ENCODE measurements at regions not wholly inside any gene's neighbourhood (a gene's known extent, or its start where the extent isn't known, plus 50 kb on each side); places are given as distances from the start of the nearest gene placed in this dataset.

DNA sequence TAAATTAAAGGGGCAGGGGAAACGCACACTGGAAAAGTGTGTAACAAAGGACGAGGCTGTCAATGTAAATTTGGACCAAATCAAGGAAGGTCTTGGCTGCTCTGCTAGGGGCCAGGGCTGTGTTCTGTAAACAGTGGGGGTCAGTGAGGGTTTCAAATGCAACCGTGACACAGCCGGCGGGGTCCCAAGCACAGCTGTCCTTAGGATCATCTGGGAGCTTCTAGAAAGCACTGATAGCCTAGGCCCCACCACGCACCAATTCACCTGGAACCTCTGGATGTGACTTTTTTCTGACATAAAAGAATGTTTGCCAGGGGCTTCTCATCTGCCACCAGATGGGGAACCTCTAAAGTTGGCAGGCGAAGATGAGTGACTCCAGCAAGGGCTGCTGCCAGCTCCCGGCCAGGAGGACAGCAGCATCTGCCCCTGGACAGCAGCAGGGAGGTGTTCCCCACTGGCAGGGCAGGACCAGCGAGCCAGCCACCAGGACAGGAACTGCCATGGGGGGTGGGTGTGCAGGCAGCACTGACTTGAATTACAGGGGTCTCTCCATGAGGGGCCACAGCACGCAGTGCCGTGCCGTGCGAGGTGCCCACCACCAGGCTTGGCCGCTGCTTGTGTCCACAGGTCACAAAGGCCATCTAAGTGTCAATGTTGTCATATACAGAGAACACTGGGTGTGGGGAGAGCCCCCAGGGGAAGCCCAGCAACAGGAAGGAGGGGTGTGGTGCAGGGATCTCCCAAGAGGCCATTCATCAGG, 87.5 kb downstream of the SOX1 start:
- no peak for ATAC-seq (replicated peaks in 1 of 4)
- Histone ChIP-seq H3K4me1 (ENCODE audit: control insufficient read depth in 1 of 2, extremely low read depth in 1 of 2, insufficient read depth in 2 of 2, low read length in 2 of 2) (no peaks in the 10 kb centered on the region), H3K9me3 (no peaks in the 10 kb centered on the region), H3K27ac (ENCODE audit: low read length) (no peak overlapping the region), H3K27me3 (replicated peaks in 1 of 2; ENCODE audit: control insufficient read depth in 2 of 2, extremely low read depth in 1 of 2, insufficient read depth in 2 of 2, low read length in 1 of 2) (peaks cover 0 to 4% of the 10 kb centered on the region in 2 experiments), H3K36me3 (ENCODE audit: control insufficient read depth in 2 of 2, extremely low read depth in 1 of 2, insufficient read depth in 1 of 2, low read length in 1 of 2) (no peaks in the 10 kb centered on the region), H3K4me3 (ENCODE audit: control insufficient read depth in 1 of 2, extremely low read depth in 1 of 2, low read length in 1 of 2) (no peak overlapping the region)
- ChIA-PET CTCF (no interaction called here), POLR2A (no interaction called here)
- DNase-seq: no peak
- peaks cover 10 to 11% of the 10 kb centered on the region in 2 donors for H3K27me3 Mint-ChIP-seq
- peaks cover 0 to 5% (median 5%) of the 10 kb centered on the region in 3 donors for H3K9me3 Mint-ChIP-seq
- WGBS (ENCODE audit: insufficient coverage): 85% methylated on average over 13 of the region's 14 CpGs
- no peak overlapping the region for H3K4me3 Mint-ChIP-seq
- no peak overlapping the region for H3K27ac Mint-ChIP-seq
- H3K36me3 Mint-ChIP-seq: no peaks in the 10 kb centered on the region
- H3K4me1 Mint-ChIP-seq: no peaks in the 10 kb centered on the region

DNA sequence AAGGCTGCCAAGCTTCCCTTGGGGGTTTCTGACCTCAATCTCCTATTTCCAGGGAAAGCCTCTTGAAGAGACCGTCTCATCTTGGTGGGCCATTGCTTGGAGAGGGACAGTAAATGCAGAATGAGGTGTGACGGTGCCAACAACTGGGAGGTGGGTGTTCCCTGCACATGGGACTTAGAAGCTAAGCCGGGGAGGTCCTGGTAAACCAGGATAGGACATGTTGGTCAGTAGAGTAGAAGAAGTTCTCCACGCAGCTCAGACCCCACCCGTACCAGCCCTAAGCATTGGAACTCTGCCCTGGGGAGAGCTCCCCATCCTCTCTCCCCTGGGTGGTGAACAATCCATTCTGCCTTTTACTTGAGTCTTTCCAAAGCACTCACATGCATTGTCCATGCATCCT, 92.0 kb downstream of the SOX1 start:
- Histone ChIP-seq H3K9me3 (no peaks in the 10 kb centered on the region), H3K27ac (ENCODE audit: low read length) (no peak overlapping the region), H3K27me3 (replicated peaks in 1 of 2; ENCODE audit: control insufficient read depth in 2 of 2, extremely low read depth in 1 of 2, insufficient read depth in 2 of 2, low read length in 1 of 2) (peaks cover 0 to 11% of the 10 kb centered on the region in 2 experiments), H3K4me1 (ENCODE audit: control insufficient read depth in 1 of 2, extremely low read depth in 1 of 2, insufficient read depth in 2 of 2, low read length in 2 of 2) (no peaks in the 10 kb centered on the region), H3K36me3 (ENCODE audit: control insufficient read depth in 2 of 2, extremely low read depth in 1 of 2, insufficient read depth in 1 of 2, low read length in 1 of 2) (no peaks in the 10 kb centered on the region), H3K4me3 (ENCODE audit: control insufficient read depth in 1 of 2, extremely low read depth in 1 of 2, low read length in 1 of 2) (no peak overlapping the region)
- ChIA-PET CTCF (no interaction called here), POLR2A (no interaction called here)
- Mint-ChIP-seq H3K4me1 (peaks cover 0 to 3% (median 0%) of the 10 kb centered on the region in 3 donors), H3K9me3 (peaks cover 0 to 5% (median 5%) of the 10 kb centered on the region in 3 donors), H3K27ac (no peak overlapping the region), H3K4me3 (no peak overlapping the region), H3K36me3 (no peaks in the 10 kb centered on the region), H3K27me3 (peaks cover 16 to 18% of the 10 kb centered on the region in 2 donors)
- 80% methylated on average over 1 of the region's 5 CpGs for WGBS (ENCODE audit: insufficient coverage)
- DNase-seq: no peak
- no peak for ATAC-seq (replicated peaks in 1 of 4)

DNA sequence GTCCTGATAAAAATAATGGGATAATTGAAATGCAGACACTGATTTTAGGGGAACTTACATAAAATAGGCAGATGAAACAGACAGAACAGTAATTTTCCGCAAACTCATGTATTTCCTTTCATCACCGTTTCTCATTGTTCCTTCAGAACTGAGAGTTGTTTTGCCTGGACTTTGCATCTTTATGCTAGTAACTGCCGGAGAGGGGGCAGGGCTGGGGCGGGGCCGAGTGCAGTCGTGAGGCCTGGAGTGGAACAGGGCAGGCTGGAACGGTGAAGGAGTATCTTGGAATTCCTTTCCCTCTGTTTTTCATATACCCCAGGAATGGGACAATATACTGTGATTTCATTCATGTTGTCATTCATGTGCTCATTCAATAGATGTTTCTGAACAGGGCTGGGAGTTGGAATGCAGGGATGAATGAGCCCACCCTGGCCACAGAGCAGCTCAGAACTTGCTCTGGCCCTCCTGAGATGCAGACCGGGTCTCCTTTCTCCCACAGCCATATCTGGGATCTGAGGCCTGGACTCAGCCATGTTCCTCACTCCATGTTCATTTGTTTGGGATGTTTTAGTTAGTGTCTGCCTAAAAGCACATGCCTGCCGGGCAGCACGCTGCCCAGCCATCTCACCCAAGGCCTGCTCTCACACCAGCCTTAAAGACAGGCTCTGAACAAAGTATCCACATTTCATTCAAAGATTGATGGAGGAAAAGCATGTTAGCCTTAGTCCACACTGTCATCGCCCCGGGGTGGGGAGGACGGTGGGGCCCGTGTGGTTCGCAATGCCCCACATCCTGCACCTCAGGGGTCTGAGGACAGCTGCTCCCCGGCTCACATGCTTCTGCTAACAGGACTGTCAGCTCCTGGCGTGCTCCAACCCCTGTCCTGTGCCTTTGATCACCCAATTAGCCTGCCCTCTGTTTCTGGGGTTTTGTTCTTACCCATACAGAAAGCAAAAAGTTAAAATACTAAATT, 92.9 kb downstream of the SOX1 start:
- ChIA-PET CTCF (no interaction called here), POLR2A (no interaction called here)
- Mint-ChIP-seq H3K27ac (no peak overlapping the region), H3K4me3 (no peak overlapping the region), H3K4me1 (peaks cover 0 to 3% (median 0%) of the 10 kb centered on the region in 3 donors), H3K9me3 (peaks cover 0 to 5% (median 5%) of the 10 kb centered on the region in 3 donors), H3K27me3 (peaks cover 14 to 18% of the 10 kb centered on the region in 2 donors), H3K36me3 (no peaks in the 10 kb centered on the region)
- H3K27me3 ChIP-seq (replicated peaks in 1 of 2; ENCODE audit: control insufficient read depth in 2 of 2, extremely low read depth in 1 of 2, insufficient read depth in 2 of 2, low read length in 1 of 2): peaks cover 0 to 9% of the 10 kb centered on the region in 2 experiments
- H3K4me3 ChIP-seq (ENCODE audit: control insufficient read depth in 1 of 2, extremely low read depth in 1 of 2, low read length in 1 of 2): no peak overlapping the region
- DNase-seq (no peak), ATAC-seq (replicated peaks in 1 of 4) (no peak)
- no peak overlapping the region for H3K27ac ChIP-seq (ENCODE audit: low read length)
- no peaks in the 10 kb centered on the region for H3K9me3 ChIP-seq
- WGBS (ENCODE audit: insufficient coverage): 73% methylated on average over 9 of the region's 17 CpGs
- no peaks in the 10 kb centered on the region for H3K36me3 ChIP-seq (ENCODE audit: control insufficient read depth in 2 of 2, extremely low read depth in 1 of 2, insufficient read depth in 1 of 2, low read length in 1 of 2)
- H3K4me1 ChIP-seq (ENCODE audit: control insufficient read depth in 1 of 2, extremely low read depth in 1 of 2, insufficient read depth in 2 of 2, low read length in 2 of 2): no peaks in the 10 kb centered on the region

DNA sequence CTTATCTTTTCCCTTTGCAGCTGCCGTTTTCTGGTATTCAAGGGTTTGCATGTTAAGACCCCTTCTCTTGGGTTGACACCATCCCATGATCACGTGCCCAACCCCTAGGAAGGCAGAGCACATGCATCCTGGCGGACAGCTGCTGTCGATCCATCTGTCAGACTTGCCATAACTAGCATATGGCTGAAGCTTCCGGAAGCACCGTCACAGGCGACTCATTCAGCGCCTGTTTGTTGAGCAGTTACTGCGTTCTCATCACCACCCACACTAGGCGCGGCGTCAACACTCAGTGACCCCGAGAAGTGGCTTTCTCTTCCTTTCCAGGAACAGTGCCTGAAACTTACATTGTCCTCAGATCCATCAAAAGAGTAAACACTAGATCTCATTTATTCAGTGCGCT, 93.6 kb downstream of the SOX1 start:
- H3K27me3 Mint-ChIP-seq: peaks cover 14 to 22% of the 10 kb centered on the region in 2 donors
- no peak overlapping the region for H3K27ac Mint-ChIP-seq
- peaks cover 0 to 3% (median 0%) of the 10 kb centered on the region in 3 donors for H3K4me1 Mint-ChIP-seq
- no peaks in the 10 kb centered on the region for H3K36me3 Mint-ChIP-seq
- POLR2A ChIA-PET: no interaction called here
- DNase-seq: no peak
- Histone ChIP-seq H3K27me3 (replicated peaks in 1 of 2; ENCODE audit: control insufficient read depth in 2 of 2, extremely low read depth in 1 of 2, insufficient read depth in 2 of 2, low read length in 1 of 2) (peaks cover 0 to 9% of the 10 kb centered on the region in 2 experiments), H3K4me1 (ENCODE audit: control insufficient read depth in 1 of 2, extremely low read depth in 1 of 2, insufficient read depth in 2 of 2, low read length in 2 of 2) (no peaks in the 10 kb centered on the region), H3K27ac (ENCODE audit: low read length) (no peak overlapping the region), H3K36me3 (ENCODE audit: control insufficient read depth in 2 of 2, extremely low read depth in 1 of 2, insufficient read depth in 1 of 2, low read length in 1 of 2) (no peaks in the 10 kb centered on the region), H3K9me3 (no peaks in the 10 kb centered on the region), H3K4me3 (ENCODE audit: control insufficient read depth in 1 of 2, extremely low read depth in 1 of 2, low read length in 1 of 2) (no peak overlapping the region)
- WGBS (ENCODE audit: insufficient coverage): 80% methylated on average over 13 of the region's 14 CpGs
- CTCF ChIA-PET: no interaction called here
- H3K9me3 Mint-ChIP-seq: peaks cover 0 to 5% (median 5%) of the 10 kb centered on the region in 3 donors
- no peak for ATAC-seq (replicated peaks in 1 of 4)
- no peak overlapping the region for H3K4me3 Mint-ChIP-seq

DNA sequence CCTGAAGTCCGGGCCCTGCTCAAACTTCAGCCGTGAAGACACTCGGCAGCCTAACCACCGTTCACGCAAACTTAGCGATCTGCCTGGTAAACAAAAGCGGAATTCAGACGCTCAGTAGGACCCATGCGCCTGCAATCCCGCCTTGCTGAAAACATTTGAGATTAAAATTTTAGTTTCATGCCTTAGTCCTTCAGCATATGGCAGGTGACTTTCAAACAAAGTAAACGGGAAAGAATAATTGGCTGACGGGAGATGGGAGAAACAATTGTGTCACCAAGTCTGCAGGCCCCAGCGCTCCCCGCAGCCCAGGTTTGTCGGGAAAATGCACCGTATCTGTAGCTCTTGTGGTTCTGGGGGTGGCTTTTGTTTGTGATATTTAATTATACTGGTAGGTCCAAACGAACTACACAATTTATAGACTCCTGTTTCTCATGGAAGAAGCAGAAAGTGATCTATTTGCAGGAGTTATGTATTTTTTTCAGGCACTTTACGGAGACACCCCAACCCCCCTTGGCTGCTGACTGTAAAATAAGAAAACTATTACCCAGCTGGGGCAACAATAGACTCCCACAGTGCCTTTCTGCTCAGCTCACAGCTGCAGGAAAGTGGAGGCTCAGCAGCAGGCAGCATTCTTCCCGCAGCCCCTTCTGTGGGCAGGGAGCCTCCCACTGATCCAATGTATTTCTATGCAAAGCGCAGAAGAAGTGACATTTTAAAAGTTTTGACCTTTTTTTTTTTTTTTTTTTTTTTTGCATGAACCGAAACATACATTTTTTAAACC, 94.8 kb downstream of the SOX1 start:
- no peak overlapping the region for H3K27ac Mint-ChIP-seq
- DNase-seq (no peak), ATAC-seq (replicated peaks in 1 of 4) (no peak)
- peaks cover 0 to 3% (median 0%) of the 10 kb centered on the region in 3 donors for H3K4me1 Mint-ChIP-seq
- Histone ChIP-seq H3K27me3 (replicated peaks in 1 of 2; ENCODE audit: control insufficient read depth in 2 of 2, extremely low read depth in 1 of 2, insufficient read depth in 2 of 2, low read length in 1 of 2) (peaks cover 0 to 9% of the 10 kb centered on the region in 2 experiments), H3K36me3 (ENCODE audit: control insufficient read depth in 2 of 2, extremely low read depth in 1 of 2, insufficient read depth in 1 of 2, low read length in 1 of 2) (no peaks in the 10 kb centered on the region), H3K9me3 (no peaks in the 10 kb centered on the region), H3K4me3 (ENCODE audit: control insufficient read depth in 1 of 2, extremely low read depth in 1 of 2, low read length in 1 of 2) (no peak overlapping the region), H3K27ac (ENCODE audit: low read length) (no peak overlapping the region), H3K4me1 (ENCODE audit: control insufficient read depth in 1 of 2, extremely low read depth in 1 of 2, insufficient read depth in 2 of 2, low read length in 2 of 2) (no peaks in the 10 kb centered on the region)
- ChIA-PET POLR2A (no interaction called here), CTCF (no interaction called here)
- WGBS (ENCODE audit: insufficient coverage): 40% methylated on average over 13 of the region's 21 CpGs
- peaks cover 0 to 5% (median 5%) of the 10 kb centered on the region in 3 donors for H3K9me3 Mint-ChIP-seq
- no peak overlapping the region for H3K4me3 Mint-ChIP-seq
- H3K36me3 Mint-ChIP-seq: no peaks in the 10 kb centered on the region
- H3K27me3 Mint-ChIP-seq: peaks cover 22 to 31% of the 10 kb centered on the region in 2 donors
